Femur (tissue), 1 donor: ENCODE measurements at regions not wholly inside any gene's neighbourhood (a gene's known extent, or its start where the extent isn't known, plus 50 kb on each side); places are given as distances from the start of the nearest gene placed in this dataset.
"Not testable (repeated sequence)": the region's sequence is repeated elsewhere in the genome, so short reads cannot be mapped to it uniquely, and the experiment has no call there.

Experiments
- DNase-seq: peaks from one replicate; pipeline ENCODE4 v3.0.0-alpha.2; 2017

DNA sequence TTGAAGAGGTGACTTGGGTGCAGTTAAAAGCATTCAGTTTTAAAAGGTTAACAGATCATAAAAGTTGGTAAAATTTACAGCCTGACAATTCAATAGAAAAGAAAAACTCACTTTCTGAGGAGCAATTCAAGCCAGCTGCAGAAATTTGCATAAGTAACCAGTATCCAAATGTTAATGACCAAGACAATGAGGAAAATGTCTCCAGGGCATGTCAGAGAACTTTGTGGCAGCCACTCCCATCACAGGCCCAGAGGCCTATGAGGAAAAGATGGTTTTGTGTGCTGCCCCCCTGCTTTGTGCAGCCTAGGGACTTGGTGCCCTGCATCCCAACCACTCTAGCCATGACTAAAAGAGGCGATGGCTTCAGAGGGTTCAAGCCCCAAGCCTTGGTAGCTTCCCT lies 1406.5 kb upstream of the ACO1 start:
- no peak for DNase-seq

DNA sequence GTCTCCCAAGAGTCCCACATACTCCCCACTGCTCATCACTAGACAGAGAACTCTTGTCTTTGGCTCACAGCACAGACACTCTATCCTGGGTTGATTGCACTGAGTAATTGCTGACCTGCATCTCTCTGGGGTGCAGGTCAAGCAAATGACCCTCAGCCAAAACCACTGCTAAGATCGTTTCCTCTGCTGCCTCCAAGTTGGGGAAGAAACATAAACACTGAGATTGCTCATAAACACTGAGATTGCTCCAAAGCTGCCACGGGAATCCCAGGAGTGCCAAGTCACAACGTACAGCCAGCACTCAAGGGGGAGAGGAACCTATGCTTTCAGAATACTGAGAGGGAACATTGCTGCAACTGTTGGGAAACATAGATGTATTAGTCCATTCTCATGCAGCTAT lies 1402.1 kb upstream of the ACO1 start:
- DNase-seq = no peak

DNA sequence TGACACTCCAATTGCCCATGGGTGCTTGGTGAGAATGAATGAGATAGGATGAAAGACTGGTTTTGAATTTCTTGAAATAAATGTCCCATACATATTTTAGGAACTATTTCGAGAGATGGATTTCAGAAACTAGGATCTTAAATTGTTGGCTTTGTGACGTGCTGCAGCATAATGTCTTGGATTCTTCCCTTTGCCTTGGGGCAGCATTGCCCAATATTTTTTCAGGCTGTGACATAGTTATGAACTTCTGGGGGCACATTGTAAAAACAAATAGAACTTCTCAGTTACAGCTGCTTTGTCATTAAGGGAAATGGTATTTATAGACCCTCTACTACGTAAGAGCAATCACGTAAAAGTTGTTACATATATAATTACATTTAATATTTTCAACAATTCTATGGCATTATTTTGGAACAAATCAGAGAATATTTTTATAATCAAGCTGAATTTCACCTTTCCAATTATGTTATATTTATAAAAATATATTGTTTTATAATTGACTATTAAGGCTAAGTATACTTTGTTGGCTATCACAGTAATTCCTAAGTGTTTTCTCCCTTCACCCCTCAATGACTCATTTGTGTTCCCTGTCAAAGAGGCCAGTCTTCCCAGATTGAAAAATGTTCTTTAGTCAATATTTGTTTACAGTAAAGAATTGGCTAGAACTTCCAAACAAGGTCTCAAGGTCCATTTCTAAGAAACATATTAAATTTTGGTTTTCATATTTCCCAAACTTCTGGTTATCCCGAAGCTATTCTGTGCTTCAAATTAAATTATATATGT lies 1388.3 kb upstream of the ACO1 start:
- no peak for DNase-seq

DNA sequence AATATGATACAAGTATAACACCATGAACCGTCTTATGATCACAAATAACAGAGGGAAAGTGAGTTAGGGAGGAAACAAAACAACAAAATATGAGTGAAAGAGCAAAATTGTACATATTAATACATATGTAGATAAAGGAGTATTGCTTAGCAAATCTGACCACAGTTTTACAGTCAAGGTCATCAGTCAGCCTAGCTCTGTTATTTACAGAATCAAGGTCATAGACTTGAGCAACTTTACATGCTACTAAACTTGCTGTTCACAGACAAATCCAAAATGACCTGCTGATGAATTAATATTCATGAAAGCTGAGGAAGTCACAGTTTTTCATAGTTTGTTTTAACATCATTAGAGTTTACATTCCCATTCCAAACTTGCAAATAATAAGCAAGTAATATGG lies 1387.7 kb upstream of the ACO1 start:
- DNase-seq = no peak

DNA sequence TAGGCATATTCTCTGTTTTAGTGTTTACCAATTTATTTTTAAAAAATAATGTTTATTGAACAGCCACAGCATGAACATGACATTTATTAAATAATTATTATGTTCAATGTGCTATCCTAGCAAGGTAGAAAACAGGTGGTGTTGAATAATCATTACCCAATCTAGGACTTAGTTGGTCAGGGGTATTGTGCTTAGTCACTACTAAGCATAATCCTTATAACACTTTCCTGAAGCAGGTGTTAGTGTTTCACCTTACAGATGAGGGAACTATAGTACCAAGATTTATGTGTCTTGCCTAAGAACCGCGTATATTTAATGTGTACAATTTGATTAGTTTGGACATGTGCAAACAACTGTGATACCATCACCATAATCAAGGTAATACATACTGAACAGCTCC lies 1387.2 kb upstream of the ACO1 start:
- DNase-seq = no peak

DNA sequence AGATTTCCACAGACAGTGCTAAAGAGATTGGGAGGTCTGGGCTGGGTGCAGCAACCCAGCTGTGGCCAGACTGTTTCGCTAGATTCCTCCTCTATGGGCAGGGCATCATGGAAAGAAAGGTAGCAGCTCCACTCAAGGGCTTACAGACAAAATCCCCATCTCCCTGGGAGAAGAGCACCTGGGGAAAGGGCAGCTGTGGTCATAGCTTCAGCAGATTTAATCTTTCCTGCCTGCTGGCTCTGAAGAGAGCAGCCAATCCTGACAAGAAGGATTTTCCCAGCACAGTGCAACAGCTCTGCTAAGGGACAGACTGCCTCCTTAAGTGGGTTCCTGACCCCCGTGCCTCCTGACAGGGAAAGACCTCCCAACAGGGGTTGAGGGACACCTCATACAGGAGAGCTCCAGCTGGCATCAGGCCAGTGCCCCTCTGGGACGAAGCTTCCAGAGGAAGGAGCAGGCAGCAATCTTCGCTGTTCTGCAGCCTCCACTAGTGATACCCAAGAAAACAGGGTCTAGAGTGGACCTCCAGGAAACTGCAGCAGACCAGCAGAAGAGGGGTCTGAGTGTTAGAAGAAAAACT lies 1379.3 kb upstream of the ACO1 start:
- DNase-seq = no peak

DNA sequence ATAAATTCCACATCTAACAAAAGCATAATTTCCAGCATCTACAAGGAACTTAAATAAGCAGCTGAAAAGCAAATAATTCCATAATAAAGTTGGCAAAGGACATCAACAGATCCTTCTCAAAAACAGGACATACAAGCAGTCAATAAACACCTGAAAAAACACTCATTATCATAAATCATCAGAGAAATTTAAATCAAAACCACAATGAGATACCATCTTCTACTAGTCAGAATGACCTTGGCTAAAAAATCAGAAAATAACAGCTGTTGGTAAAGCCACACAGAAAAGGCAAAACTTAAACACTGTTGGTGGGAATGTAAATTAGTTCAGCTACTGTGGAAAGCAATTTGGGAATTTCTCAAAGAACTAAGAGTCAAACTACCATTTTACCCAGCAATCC lies 1371.1 kb upstream of the ACO1 start:
- DNase-seq = no peak

DNA sequence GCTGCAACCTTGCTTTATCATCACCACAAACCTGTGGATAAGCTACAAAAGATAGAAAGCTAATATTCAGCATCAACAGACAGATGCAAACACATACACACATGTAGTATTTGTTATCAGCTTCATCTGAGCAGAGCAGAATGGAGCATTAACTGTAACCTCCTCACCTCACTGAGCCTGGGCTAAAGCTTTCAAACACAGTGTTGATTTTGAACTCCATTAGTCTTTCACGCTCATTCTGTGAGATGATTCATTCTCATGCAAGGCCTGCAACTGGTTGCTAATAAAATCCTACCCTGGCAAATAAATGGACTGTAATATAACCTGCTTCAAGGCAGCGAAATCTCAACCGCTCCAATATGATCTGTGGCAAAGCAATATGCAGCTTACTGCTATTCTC lies 1360.6 kb upstream of the ACO1 start:
- no peak for DNase-seq

DNA sequence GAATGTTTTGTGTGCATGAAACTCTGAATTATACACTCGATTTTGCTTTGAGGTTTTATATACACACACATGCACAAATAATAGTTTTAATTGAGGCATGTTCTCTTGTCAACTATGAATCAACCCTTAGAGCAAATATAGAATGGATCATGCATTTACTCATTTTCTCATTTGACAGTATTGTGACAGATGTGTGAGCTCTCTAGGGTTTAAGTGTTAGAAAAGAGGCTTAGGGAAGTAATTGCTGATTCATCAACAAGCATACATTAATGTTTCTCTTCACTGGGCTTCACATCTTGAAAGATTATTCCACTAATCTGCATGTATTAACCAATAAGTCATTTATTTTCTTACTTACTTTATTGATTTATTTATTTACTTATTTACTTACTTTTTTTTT lies 1356.8 kb upstream of the ACO1 start:
- DNase-seq = no peak

DNA sequence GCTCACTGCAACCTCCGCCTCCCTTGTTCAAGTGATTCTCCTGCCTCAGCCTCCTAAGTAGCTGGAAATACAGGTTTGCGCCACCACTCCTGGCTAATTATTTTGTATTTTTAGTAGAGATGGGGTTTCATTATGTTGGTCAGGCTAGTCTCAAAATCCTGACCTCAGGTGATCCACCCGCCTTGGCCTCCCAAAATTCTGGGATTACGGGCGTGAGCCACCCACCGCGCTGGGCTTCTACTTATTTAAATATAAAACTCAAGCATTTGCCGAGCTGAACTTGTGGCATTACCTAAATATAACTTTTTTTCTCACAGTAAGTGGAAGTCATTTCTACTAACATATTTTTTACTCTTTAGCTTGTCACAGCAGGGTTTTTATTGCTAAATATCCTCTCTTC lies 1356.3 kb upstream of the ACO1 start:
- no peak for DNase-seq

DNA sequence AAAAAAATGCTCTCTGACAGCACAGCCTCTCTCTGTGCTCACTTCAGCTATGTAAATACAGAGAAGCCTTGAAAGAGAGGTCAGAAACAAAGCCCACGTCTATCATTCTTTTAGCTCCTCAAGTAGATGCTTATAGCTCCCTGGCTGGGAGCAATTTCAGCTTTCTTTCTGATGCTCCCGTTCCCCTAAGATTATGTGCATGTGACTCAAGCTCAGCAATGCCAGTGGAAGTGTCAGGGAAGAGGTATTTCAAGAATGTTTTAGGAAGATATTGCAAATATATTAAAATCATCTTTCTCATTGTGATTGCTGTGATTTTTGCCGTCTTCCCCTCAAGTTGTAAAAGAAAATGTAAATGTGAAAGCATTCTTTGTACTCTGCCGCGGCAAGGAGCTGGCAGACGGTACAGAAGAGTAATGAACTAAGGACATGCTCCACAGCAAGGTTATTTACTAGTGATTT lies 1353.7 kb upstream of the ACO1 start:
- no peak for DNase-seq

DNA sequence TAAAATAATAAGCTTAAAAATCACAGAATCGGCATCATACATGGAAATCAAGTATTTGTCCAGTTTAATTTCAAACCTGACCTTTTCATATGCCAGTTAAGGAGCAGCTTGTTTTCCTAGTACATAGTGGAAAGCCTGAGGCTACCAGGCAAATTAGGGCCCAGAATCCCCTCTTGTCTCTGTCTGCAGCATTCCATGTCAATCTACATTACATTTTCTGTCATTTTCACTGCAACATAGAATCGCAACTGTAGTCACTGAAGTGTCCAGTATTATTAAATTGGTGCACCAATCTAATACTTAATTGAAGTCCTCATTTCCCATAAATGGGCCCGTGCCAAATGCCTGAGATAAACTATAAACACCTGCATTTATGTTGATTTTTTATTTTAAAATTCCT lies 1352.2 kb upstream of the ACO1 start:
- DNase-seq = no peak

DNA sequence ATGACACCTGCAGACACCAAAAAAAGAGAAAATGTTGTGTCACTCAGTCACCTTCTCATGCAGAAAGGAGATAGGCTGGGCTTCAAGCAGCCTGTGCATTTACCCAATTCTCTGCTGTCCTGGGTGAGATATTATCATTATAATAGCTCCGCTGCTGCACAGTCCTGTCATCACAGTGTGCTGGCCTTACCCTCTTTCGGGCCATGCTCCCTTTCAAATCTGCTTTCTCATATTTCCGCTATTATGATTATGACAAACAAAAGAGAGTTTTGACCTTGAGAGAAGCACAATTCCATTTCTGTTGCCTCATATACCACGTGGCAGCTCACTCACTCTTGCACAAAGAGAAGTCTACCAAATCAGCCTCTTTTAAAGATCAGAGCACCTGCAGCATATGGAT lies 1350.1 kb upstream of the ACO1 start:
- DNase-seq = no peak

DNA sequence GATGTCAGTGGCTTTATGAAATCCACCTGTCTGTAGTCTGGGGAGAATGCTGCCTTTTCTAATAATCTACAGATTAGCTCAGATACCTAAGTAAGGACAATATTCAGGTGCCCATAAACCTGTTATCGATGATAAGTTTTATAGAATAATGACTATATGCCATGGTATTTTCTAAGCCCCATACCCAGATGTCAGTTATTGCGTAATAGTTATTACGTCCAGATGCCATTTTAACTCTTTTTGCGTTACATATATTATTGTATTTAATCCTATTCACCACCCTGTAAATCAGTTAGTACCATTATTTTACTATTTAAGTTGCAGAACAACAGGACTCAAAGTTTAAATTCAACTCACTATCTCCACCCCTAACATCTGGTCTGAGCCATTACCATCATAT lies 1343.9 kb upstream of the ACO1 start:
- no peak for DNase-seq

DNA sequence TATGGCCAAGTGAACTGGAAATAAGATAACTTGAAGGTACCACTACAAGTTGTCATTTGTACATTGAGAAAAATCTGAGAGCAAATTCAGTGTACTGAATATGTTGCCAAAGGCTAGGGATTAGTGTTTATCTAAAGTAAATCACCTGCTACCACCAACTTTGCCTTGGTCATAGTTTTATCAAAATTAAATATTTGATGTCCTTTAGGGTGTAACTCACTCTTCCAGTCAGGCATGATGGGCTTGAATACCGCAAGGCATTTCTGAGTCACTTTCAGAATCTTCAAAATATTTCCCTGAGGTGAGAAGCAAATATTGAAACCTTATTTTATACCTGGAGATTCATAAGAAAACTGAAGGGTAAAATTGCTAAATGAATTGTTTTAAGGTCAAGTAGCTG lies 1338.6 kb upstream of the ACO1 start:
- DNase-seq = no peak

DNA sequence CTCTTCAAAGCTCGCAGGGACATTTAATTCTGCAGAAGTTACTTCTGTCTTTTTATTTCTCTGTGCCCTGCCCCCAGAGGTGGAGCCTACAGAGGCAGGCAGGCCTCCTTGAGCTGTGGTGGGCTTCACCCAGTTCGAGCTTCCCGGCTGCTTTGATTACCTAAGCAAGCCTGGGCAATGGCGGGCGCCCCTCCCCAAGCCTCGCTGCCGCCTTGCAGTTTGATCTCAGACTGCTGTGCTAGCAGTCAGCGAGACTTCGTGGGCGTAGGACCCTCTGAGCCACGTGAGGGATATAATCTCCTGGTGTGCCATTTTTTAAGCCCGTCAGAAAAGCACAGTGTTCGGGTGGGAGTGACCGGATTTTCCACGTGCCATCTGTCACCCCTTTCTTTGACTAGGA lies 1322.9 kb upstream of the ACO1 start:
- DNase-seq = not testable (repeated sequence)

DNA sequence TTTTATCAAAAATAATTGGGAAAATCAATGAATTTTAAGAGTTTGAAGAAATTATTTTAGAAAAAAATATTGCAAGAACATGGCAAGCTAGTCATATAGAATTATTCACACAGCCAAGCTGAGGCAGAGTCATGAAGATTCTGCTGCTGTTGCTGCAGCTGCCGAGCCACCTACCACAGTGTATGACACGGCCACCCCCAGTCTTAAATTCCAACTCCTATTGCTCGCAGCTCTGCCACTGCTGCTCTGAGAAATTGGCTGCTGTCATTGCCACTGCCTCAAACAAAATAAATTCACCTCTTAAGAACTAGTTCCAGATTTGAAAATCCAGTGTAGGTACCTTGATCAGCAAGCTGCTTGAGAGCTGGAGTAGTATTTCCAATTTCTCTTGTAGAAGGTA lies 1318.8 kb upstream of the ACO1 start:
- DNase-seq = no peak

DNA sequence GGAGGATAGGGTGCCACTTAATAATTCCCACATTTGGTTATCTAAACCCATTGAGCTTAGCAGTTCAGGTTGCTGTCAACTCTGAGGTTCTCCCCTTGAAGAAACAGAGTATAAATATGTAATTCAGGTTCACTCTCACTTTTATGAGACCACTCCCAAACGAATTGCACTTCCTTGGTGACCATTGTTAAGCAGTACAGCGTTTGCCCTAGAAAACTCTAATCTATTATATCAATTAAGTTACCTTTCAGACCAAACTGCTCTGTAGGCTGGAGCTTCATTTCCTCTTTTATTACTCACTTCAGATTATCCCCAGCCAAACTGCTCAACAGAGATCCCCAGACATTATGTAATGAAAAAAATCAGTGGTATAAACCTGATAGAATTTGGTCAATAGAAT lies 1317.0 kb upstream of the ACO1 start:
- no peak for DNase-seq

DNA sequence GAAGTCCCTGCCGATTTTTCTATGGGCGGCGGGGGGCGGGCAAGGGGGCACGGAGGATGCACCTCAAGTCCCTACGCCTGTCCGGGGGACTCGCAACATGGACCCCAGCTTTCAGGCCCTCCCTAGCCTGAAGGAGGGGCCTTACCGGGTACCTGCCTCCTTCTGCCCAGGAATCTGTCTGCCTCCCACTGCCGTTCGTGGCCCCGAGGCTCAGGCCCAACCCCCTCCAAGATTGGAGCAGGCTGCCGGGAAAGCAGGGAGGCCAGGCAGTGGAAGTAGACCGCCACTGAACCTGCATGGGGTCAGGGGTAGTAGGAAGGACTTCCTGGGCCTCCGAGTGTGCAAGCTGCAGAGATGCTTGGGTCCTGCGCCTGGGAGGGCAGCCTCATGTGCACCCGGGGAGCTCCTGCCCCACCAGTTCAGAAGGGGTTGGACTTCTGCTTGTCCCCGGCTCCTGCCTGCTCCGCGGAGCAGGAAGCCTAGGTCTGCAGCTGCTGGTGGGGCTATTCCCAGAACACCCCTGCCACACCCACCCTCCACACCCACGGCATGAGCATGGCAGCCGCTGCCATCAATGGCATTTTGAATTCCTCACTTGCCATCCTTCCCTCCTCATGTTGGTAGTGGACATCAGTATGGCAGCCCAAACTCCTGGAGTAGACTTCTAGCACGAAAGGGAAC lies 1312.7 kb upstream of the ACO1 start:
- no peak for DNase-seq

DNA sequence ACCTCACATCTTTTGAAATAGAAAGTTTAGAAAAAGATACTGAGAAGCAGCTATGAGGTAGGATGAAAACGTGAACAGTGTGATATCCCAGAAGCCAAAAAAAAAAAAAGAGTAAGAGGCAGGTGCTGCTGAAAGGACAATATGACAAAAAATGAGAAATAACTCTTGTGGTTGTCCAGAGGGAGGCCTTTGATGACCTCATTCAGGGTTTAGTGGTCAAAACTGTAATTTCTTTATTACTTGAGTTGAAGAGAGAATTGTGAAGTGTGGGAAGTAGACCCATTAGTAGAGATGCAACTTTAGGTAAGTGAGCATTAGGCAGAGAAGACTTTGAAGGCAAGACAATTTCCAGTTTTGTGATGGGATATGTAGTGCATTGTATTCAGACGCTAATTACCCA lies 1306.3 kb upstream of the ACO1 start:
- DNase-seq = no peak

DNA sequence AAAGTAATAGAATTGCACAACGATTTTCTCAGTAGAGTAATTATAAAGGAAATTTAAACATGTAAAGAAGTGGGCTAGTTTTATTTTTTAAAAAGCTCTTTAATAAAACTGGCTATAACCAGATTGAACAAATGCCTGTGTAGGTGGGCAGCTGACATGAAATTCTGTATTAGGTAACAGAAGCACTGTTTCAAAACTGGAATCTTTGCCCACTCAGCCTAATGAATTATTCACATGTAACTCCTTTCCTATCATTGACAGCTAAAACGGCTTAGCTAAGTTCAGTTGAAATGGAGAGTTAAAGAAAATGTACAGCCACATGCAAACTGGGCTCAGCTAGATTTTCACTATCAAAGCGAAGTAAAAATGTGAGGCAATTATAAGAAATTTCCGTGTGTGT lies 1300.1 kb upstream of the ACO1 start:
- no peak for DNase-seq

DNA sequence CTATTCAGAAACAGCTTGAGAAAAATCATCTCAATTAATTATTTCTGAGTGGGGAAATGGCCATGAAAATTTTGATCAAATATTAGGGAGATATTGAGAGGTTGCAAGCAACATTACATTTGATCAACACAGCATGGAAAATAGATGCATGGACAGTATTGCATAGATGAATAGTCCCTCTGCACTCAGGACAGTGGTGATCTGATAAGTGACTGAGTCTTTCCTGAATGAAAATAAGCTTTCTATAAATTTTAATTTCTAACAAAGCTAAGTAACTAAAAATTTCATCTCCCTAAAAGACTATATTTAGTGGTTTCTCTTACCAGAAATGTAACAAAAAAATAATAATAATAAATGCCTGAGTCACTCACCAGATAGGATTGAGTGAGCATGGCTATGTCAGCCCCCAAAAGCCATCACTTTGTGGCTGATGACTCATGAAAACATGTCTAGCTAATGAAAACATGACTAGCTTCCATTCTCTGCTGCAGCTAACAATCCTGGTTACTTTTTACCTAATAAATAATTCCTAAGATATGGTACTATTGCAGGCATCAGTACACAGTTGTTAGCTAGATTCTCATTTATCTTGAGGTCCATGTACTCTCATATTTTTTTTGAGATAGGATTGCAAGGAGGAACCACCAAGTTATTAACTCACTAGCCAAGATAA lies 1294.8 kb upstream of the ACO1 start:
- no peak for DNase-seq

DNA sequence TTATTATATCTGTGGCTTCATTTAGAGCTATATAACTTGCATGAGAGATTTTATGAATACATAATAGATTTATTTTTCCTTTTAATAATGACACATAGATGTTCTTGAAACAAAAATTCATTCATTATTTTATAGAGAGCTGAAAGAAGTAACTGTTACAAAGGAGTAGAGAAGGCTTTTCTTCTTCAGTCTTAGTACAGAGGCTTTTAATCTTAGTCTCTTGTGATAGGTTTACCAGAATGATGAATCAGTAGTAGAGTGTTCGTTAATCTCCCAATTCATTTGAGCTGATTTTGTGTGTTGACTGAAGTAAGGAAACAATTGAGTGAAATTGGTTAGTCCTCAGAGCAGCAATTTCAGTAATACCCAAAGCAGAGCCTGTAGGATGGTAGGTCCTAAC lies 1284.1 kb upstream of the ACO1 start:
- no peak for DNase-seq

DNA sequence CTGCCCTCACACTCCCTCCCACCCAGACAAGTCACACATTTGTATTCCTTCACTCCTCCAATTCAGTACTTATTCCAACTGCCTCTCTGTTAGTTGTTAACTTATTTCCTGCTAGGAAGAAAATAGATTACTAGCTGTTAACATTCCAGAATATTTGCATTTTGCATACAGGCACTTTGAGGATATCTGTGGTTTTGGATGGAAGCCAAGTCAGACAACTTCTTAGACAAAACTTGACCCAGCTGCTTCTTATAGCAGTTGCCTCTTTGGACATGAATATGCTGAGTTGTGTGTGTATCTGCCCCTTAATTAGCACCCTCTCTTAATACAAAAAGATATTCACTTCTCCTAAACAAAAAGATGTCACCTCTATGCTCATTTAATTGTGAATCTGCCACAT lies 1280.6 kb upstream of the ACO1 start:
- DNase-seq = no peak
